PC-3 (cell line): ENCODE measurements at regions not wholly inside any gene's neighbourhood (a gene's known extent, or its start where the extent isn't known, plus 50 kb on each side); places are given as distances from the start of the nearest gene placed in this dataset.
"Not testable (repeated sequence)": the region's sequence is repeated elsewhere in the genome, so short reads cannot be mapped to it uniquely, and the experiment has no call there.

Experiments
- ATAC-seq: fragments of 200-7000 bp; cut with Tn5 transposase; 2 replicates; pipeline ENCODE4 v1.9.1; 2020; ENCODE audit warnings: mild to moderate bottlenecking, moderate library complexity
- BruUV-seq: library from RNA; stranded (reverse); fragments of 400-500 nt; replicated peaks from 2 replicates; lab custom pipeline; 2021; lab: Mats Ljungman, UMichigan
- CTCF ChIA-PET: fragments of 300-600 bp; sonication (Branson Sonifier 250); formaldehyde crosslinking; loops from one replicate; lab custom pipeline; 2022; ENCODE audit warnings: antibody characterized with exemption; lab: Charles Lee
- POLR2A ChIA-PET: fragments of 300-600 bp; sonication (Branson Sonifier 250); formaldehyde crosslinking; loops from one replicate; lab custom pipeline; 2022; ENCODE audit warnings: antibody characterized with exemption; ENCODE audit not compliant: unreplicated experiment; lab: Charles Lee
- DNase-seq: peaks from one replicate; pipeline ENCODE4 v3.0.0-alpha.2; 2015
- H2AFZ ChIP-seq: fragments of 300-600 bp; sonication (generic); 2 replicates; pipeline ENCODE4 v1.6.0; 2016; ENCODE audit warnings: antibody characterized with exemption, low read length
- H3F3A ChIP-seq: fragments of 300-600 bp; sonication (generic); one replicate; pipeline ENCODE4 v1.6.0; 2017; ENCODE audit warnings: antibody characterized with exemption, low read length, control low read depth, mild to moderate bottlenecking; ENCODE audit not compliant: unreplicated experiment
- H3K27ac ChIP-seq: fragments of 300-600 bp; sonication (generic); 2 replicates; pipeline ENCODE4 v1.5.1; 2016; ENCODE audit warnings: mild to moderate bottlenecking, low read length
- H3K27me3 ChIP-seq: fragments of 300-600 bp; sonication (generic); 2 replicates; pipeline ENCODE4 v1.6.1; 2016; ENCODE audit warnings: low read length, mixed read lengths
- H3K36me3 ChIP-seq: fragments of 300-600 bp; sonication (generic); 2 replicates; pipeline ENCODE4 v1.6.1; 2016; ENCODE audit warnings: low read depth, mixed run types, low read length, mixed read lengths
- H3K4me1 ChIP-seq: fragments of 300-600 bp; sonication (generic); 2 replicates; pipeline ENCODE4 v1.5.1; 2016; ENCODE audit warnings: low read length; ENCODE audit not compliant: insufficient read depth
- H3K4me2 ChIP-seq: fragments of 300-600 bp; sonication (generic); 2 replicates; pipeline ENCODE4 v1.6.0; 2016; ENCODE audit warnings: low read length
- H3K4me3 ChIP-seq: fragments of 300-600 bp; sonication (generic); 2 replicates; pipeline ENCODE4 v1.5.1; 2016; ENCODE audit warnings: mild to moderate bottlenecking, low read length, mixed read lengths
- H3K79me2 ChIP-seq: fragments of 300-600 bp; sonication (generic); 2 replicates; pipeline ENCODE4 v1.6.1; 2017; ENCODE audit warnings: low read length, mixed read lengths
- H3K9ac ChIP-seq: fragments of 300-600 bp; sonication (generic); 2 replicates; pipeline ENCODE4 v1.6.0; 2016; ENCODE audit warnings: mild to moderate bottlenecking, low read length
- H3K9me2 ChIP-seq: fragments of 300-600 bp; sonication (generic); replicated peaks from 2 replicates; pipeline ENCODE4 v1.6.1; 2016; ENCODE audit warnings: mixed run types, low read length, mixed read lengths
- H3K9me3 ChIP-seq: fragments of 300-600 bp; sonication (generic); 2 replicates; pipeline ENCODE4 v1.6.1; 2016; ENCODE audit warnings: low read length, mixed read lengths
- H4K20me1 ChIP-seq: fragments of 300-600 bp; sonication (generic); 2 replicates; pipeline ENCODE4 v1.6.1; 2016; ENCODE audit warnings: low read length, mixed read lengths
- CTCF ChIP-seq: fragments of 300-600 bp; sonication (generic); conservative IDR thresholded peaks from 2 replicates; pipeline ENCODE4 v1.5.1; 2017; ENCODE audit warnings: antibody characterized with exemption, low read depth, mild to moderate bottlenecking, low read length
- EZH2 ChIP-seq: fragments of 300-600 bp; sonication (generic); IDR thresholded peaks from one replicate; pipeline ENCODE4 v1.6.1; 2017; ENCODE audit warnings: antibody characterized with exemption, mild to moderate bottlenecking, low read length; ENCODE audit not compliant: unreplicated experiment
- EZH2phosphoT487 ChIP-seq: fragments of 300-600 bp; sonication (generic); IDR thresholded peaks from 2 replicates; pipeline ENCODE4 v1.6.1; 2018; ENCODE audit warnings: mild to moderate bottlenecking, antibody characterized with exemption, low read length, borderline replicate concordance
- intact Hi-C: fragments of 100-400 bp; cut with micrococcal nuclease; formaldehyde crosslinking; loops from 2 replicates; pipeline ENCODE4 v1.9.0; 2023

GRCh38 chr3:10646531-10647335 is 141.3 kb upstream of the ATP2B2 start:
- no TSS peak for BruUV-seq
- Histone ChIP-seq H3K27ac (no peak overlapping the region), H4K20me1 (no peaks in the 10 kb centered on the region), H3K9ac (no peak overlapping the region), H2AFZ (no peak overlapping the region), H3K4me1 (no peaks in the 10 kb centered on the region), H3K4me3 (no peak overlapping the region), H3K27me3 (peaks cover 61% of the 10 kb centered on the region), H3F3A (no peaks in the 10 kb centered on the region), H3K4me2 (no peak overlapping the region), H3K9me2 (no peaks in the 10 kb centered on the region), H3K79me2 (no peaks in the 10 kb centered on the region), H3K9me3 (no peaks in the 10 kb centered on the region), H3K36me3 (no peaks in the 10 kb centered on the region)
- CTCF ChIA-PET: no interaction called here
- intact Hi-C loops: no loop called here
- POLR2A ChIA-PET: no interaction called here
- no peak for ATAC-seq
- no peak for DNase-seq
- TF ChIP-seq EZH2phosphoT487 (no peak), CTCF (no peak), EZH2 (no peak)

DNA sequence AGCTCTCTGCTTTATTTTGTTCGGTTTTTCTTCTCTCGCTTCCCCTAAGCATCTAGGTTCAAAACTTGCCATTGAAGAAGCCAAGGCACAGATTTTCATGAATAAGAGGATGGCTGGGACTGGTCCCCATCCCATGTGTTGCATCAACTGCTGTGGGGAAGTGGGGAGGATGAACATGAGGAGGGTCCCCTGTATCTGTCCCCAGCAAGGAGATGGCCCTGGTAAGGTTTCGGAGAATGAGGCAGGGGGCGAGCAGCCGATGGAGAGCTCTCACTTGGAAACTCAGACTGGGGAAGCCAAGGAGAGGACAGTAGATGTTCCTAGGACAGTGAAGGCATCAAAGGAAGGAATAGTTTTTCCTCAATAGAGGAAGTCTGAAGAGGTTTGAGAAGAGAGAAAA is 142.0 kb upstream of the ATP2B2 start:
- Histone ChIP-seq H3K9me3 (no peaks in the 10 kb centered on the region), H3K4me3 (no peak overlapping the region), H3K4me1 (no peaks in the 10 kb centered on the region), H3K9me2 (no peaks in the 10 kb centered on the region), H3K9ac (no peak overlapping the region), H3K27me3 (peaks cover 56% of the 10 kb centered on the region), H3K79me2 (no peaks in the 10 kb centered on the region), H4K20me1 (no peaks in the 10 kb centered on the region), H3F3A (no peaks in the 10 kb centered on the region), H3K27ac (no peak overlapping the region), H3K36me3 (no peaks in the 10 kb centered on the region), H3K4me2 (no peak overlapping the region), H2AFZ (no peak overlapping the region)
- no peak for ATAC-seq
- no TSS peak for BruUV-seq
- DNase-seq: no peak
- ChIA-PET POLR2A (no interaction called here), CTCF (no interaction called here)
- TF ChIP-seq EZH2 (no peak), CTCF (no peak), EZH2phosphoT487 (no peak)
- intact Hi-C loops: no loop called here

DNA sequence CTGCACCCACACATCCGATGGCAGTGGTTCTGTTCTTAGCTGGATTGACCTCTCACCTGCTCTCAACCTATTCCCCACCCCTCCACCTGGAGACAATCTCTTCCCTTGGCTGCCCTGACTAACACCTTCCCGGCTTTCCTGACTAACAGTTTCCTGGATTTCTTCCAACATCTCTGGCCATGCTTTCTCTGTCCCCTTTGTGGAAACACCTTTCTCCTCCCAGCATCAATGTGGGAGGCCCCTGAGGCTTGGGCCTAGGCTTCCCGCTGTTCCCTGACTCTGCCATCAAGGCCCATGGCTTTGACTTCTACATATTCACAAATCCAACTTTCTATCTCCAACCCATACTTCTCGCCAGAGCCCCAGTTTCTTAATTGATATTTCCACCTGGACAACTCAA is 142.8 kb upstream of the ATP2B2 start:
- Histone ChIP-seq H3K27ac (no peak overlapping the region), H3K36me3 (no peaks in the 10 kb centered on the region), H3K4me2 (no peak overlapping the region), H3K27me3 (peaks cover 59% of the 10 kb centered on the region), H3K9me2 (no peaks in the 10 kb centered on the region), H4K20me1 (no peaks in the 10 kb centered on the region), H2AFZ (no peak overlapping the region), H3K79me2 (no peaks in the 10 kb centered on the region), H3K4me1 (no peaks in the 10 kb centered on the region), H3K9me3 (no peaks in the 10 kb centered on the region), H3F3A (no peaks in the 10 kb centered on the region), H3K4me3 (no peak overlapping the region), H3K9ac (no peak overlapping the region)
- POLR2A ChIA-PET: no interaction called here
- intact Hi-C loops: no loop called here
- no TSS peak for BruUV-seq
- TF ChIP-seq EZH2phosphoT487: no peak
- TF ChIP-seq CTCF: no peak
- no peak for TF ChIP-seq EZH2
- CTCF ChIA-PET: no interaction called here
- ATAC-seq (no peak), DNase-seq (peak; percentile 41)

DNA sequence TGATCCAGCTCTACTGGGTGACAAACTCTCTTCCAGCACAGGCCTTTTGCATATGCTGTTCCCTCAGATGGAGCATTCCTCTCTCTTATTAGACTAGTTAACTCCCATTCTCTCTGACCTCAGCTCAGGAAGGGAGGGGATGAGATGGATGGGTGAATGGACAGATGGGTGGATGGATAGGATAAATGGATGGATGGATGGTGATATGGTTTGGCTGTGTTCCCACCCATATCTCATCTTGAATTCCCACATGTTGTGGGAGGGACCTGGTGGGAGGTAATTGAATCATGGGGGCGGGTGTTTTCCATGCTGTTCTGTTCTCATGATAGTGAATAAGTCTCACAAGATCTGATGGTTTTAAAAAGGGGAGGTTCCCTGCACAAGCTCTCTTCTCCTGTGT is 144.1 kb upstream of the ATP2B2 start:
- H3K4me2 ChIP-seq, H3K4me3 ChIP-seq, H3K36me3 ChIP-seq, H3K4me1 ChIP-seq, intact Hi-C loops, POLR2A ChIA-PET, H3K9me3 ChIP-seq, H3K27ac ChIP-seq, H2AFZ ChIP-seq, H3K9ac ChIP-seq, CTCF ChIA-PET, H3K79me2 ChIP-seq, H3F3A ChIP-seq, H3K9me2 ChIP-seq, DNase-seq, H4K20me1 ChIP-seq, BruUV-seq, ATAC-seq: not testable (repeated sequence)
- peaks cover 59% of the 10 kb centered on the region for H3K27me3 ChIP-seq
